ENCODE measurements at regions not wholly inside any gene's neighbourhood (a gene's known extent, or its start where the extent isn't known, plus 50 kb on each side); places are given as distances from the start of the nearest gene placed in this dataset.

- Histone ChIP-seq H4K20me1 (ENCODE audit: insufficient read depth) (no peaks in the 10 kb centered on the region), H3K9me3 (ENCODE audit: insufficient read depth, low read depth) (no peaks in the 10 kb centered on the region), H3K27me3 (ENCODE audit: insufficient read depth, low read depth) (no peaks in the 10 kb centered on the region), H3K27ac (no peak overlapping the region), H3K4me1 (replicated peaks; ENCODE audit: insufficient read depth) (no peaks in the 10 kb centered on the region), H3F3A (ENCODE audit: insufficient read depth, low read depth) (no peaks in the 10 kb centered on the region), H3K9me2 (ENCODE audit: insufficient read depth) (no peaks in the 10 kb centered on the region), H3K4me3 (no peak overlapping the region), H2AFZ (no peak overlapping the region), H3K4me2 (no peak overlapping the region), H3K36me3 (ENCODE audit: low read depth) (no peaks in the 10 kb centered on the region), H3K79me2 (ENCODE audit: low read depth) (no peaks in the 10 kb centered on the region)
- no peak for DNase-seq
- CTCF ChIA-PET = no interaction called here
- TF ChIP-seq EZH2 (IDR thresholded peaks at IDR 0.05; ENCODE audit: low read depth) = no peak
- TF ChIP-seq, protein P1, sequence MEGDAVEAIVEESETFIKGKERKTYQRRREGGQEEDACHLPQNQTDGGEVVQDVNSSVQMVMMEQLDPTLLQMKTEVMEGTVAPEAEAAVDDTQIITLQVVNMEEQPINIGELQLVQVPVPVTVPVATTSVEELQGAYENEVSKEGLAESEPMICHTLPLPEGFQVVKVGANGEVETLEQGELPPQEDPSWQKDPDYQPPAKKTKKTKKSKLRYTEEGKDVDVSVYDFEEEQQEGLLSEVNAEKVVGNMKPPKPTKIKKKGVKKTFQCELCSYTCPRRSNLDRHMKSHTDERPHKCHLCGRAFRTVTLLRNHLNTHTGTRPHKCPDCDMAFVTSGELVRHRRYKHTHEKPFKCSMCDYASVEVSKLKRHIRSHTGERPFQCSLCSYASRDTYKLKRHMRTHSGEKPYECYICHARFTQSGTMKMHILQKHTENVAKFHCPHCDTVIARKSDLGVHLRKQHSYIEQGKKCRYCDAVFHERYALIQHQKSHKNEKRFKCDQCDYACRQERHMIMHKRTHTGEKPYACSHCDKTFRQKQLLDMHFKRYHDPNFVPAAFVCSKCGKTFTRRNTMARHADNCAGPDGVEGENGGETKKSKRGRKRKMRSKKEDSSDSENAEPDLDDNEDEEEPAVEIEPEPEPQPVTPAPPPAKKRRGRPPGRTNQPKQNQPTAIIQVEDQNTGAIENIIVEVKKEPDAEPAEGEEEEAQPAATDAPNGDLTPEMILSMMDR (conservative IDR thresholded peaks at IDR 0.05) = no peak
- intact Hi-C loops (cut with micrococcal nuclease; ENCODE audit: unreplicated experiment) = no loop called here
- POLR2A ChIA-PET (ENCODE audit: unreplicated experiment) = no interaction called here
- BruUV-seq (replicated peaks) = no TSS peak
These were observed 242.7 kb downstream of the CLIC5 start for GRCh38 chr6:45772886-45773495.

- H3K9me2 ChIP-seq (ENCODE audit: insufficient read depth) = no peaks in the 10 kb centered on the region
- no peak overlapping the region for H3K4me3 ChIP-seq
- H4K20me1 ChIP-seq (ENCODE audit: insufficient read depth) = no peaks in the 10 kb centered on the region
- no peak overlapping the region for H3K4me2 ChIP-seq
- TF ChIP-seq EZH2 (IDR thresholded peaks at IDR 0.05; ENCODE audit: low read depth) = no peak
- TF ChIP-seq, protein P1 (conservative IDR thresholded peaks at IDR 0.05) = no peak
- H3K79me2 ChIP-seq (ENCODE audit: low read depth) = no peaks in the 10 kb centered on the region
- H3K4me1 ChIP-seq (replicated peaks; ENCODE audit: insufficient read depth) = no peaks in the 10 kb centered on the region
- no peaks in the 10 kb centered on the region for H3F3A ChIP-seq (ENCODE audit: insufficient read depth, low read depth)
- no peak for DNase-seq
- H3K27ac ChIP-seq = no peak overlapping the region
- ChIA-PET POLR2A (ENCODE audit: unreplicated experiment) (no interaction called here), CTCF (no interaction called here)
- no peaks in the 10 kb centered on the region for H3K36me3 ChIP-seq (ENCODE audit: low read depth)
- H2AFZ ChIP-seq = no peak overlapping the region
- H3K9me3 ChIP-seq (ENCODE audit: insufficient read depth, low read depth) = no peaks in the 10 kb centered on the region
- no TSS peak for BruUV-seq (replicated peaks)
- no peaks in the 10 kb centered on the region for H3K27me3 ChIP-seq (ENCODE audit: insufficient read depth, low read depth)
- intact Hi-C loops (cut with micrococcal nuclease; ENCODE audit: unreplicated experiment) = no loop called here
These were observed 243.6 kb downstream of the CLIC5 start for GRCh38 chr6:45772051-45772450.

- H3K27me3 ChIP-seq (ENCODE audit: insufficient read depth, low read depth) = no peaks in the 10 kb centered on the region
- H3K27ac ChIP-seq = no peak overlapping the region
- H3K36me3 ChIP-seq (ENCODE audit: low read depth) = 0 out of 2 replicates have a peak, but pooled peaks cover 5% of the 10 kb centered on the region
- H3K9me2 ChIP-seq (ENCODE audit: insufficient read depth) = peaks cover 7% of the 10 kb centered on the region; the same call in 1 of the 2 replicates
- peaks cover 7% of the 10 kb centered on the region; the same call in 1 of the 2 replicates for H3K9me3 ChIP-seq (ENCODE audit: insufficient read depth, low read depth)
- TF ChIP-seq, protein P1 (conservative IDR thresholded peaks at IDR 0.05) = no peak
- no peak for TF ChIP-seq EZH2 (IDR thresholded peaks at IDR 0.05; ENCODE audit: low read depth)
- CTCF ChIA-PET = no interaction called here
- no peak for DNase-seq
- BruUV-seq (replicated peaks) = no TSS peak
- no peaks in the 10 kb centered on the region for H4K20me1 ChIP-seq (ENCODE audit: insufficient read depth)
- no peak overlapping the region for H3K4me3 ChIP-seq
- intact Hi-C loops (cut with micrococcal nuclease; ENCODE audit: unreplicated experiment) = no loop called here
- POLR2A ChIA-PET (ENCODE audit: unreplicated experiment) = interaction anchor here (0.6 kb wide), 1 partner anchor 16 kb away, joined by 3 read pairs; no protein-coding TSS in a partner anchor
- H3K4me1 ChIP-seq (replicated peaks; ENCODE audit: insufficient read depth) = no peaks in the 10 kb centered on the region
- no peak overlapping the region for H3K4me2 ChIP-seq
- no peak overlapping the region for H2AFZ ChIP-seq
- no peaks in the 10 kb centered on the region for H3F3A ChIP-seq (ENCODE audit: insufficient read depth, low read depth)
- H3K79me2 ChIP-seq (ENCODE audit: low read depth) = no peaks in the 10 kb centered on the region
These were observed 252.4 kb downstream of the CLIC5 start for GRCh38 chr6:45763281-45763680.

Data from PC-9 (cell line).